HG03521 (cell line): ENCODE measurements at regions not wholly inside any gene's neighbourhood (a gene's known extent, or its start where the extent isn't known, plus 50 kb on each side); places are given as distances from the start of the nearest gene placed in this dataset.
"Not testable (repeated sequence)": the region's sequence is repeated elsewhere in the genome, so short reads cannot be mapped to it uniquely, and the experiment has no call there.

ENCODE experiments used
- ATAC-seq: cut with Tn5 transposase; IDR thresholded peaks from one replicate; pipeline ENCODE4 v1.9.1; 2021; ENCODE audit warnings: mild to moderate bottlenecking, moderate library complexity; ENCODE audit not compliant: unreplicated experiment

- no peak for ATAC-seq
These were observed 157.6 kb upstream of the CCNH start for GRCh38 chr5:87570366-87570765.

- ATAC-seq, result no peak
These were observed 149.3 kb upstream of the CCNH start for GRCh38 chr5:87562068-87562467.

- no peak for ATAC-seq
These were observed 147.8 kb upstream of the CCNH start for GRCh38 chr5:87560528-87560927.

- ATAC-seq, result no peak
These were observed 139.2 kb upstream of the CCNH start for GRCh38 chr5:87551911-87552310.

GRCh38 chr5:87541676-87542075, 128.9 kb upstream of the CCNH start:
- ATAC-seq, result no peak

GRCh38 chr5:87541033-87541432, 128.3 kb upstream of the CCNH start:
- ATAC-seq, result no peak

GRCh38 chr5:87539839-87540238, 127.1 kb upstream of the CCNH start:
- ATAC-seq, result no peak

GRCh38 chr5:87536365-87536764, 123.6 kb upstream of the CCNH start:
- ATAC-seq, result no peak

GRCh38 chr5:87535706-87536105, 123.0 kb upstream of the CCNH start:
- ATAC-seq, result no peak

GRCh38 chr5:87529486-87530076, 116.9 kb upstream of the CCNH start:
- no peak for ATAC-seq

- no peak for ATAC-seq
These were observed 113.4 kb upstream of the CCNH start for GRCh38 chr5:87526131-87526530.

- ATAC-seq, result no peak
These were observed 111.5 kb upstream of the CCNH start for GRCh38 chr5:87524217-87524616.

GRCh38 chr5:87511778-87512177, 99.0 kb upstream of the CCNH start:
- ATAC-seq, result not testable (repeated sequence)

GRCh38 chr5:87503004-87503403, 90.3 kb upstream of the CCNH start:
- no peak for ATAC-seq

GRCh38 chr5:87499478-87500410, 87.0 kb upstream of the CCNH start:
- ATAC-seq, result no peak
